ENCODE measurements at regions not wholly inside any gene's neighbourhood (a gene's known extent, or its start where the extent isn't known, plus 50 kb on each side); places are given as distances from the start of the nearest gene placed in this dataset.

- no peak for ATAC-seq
- intact Hi-C loops (cut with DNase I; ENCODE audit: low total_unique reads) (no loop called here), in situ Hi-C loops (cut with MboI; ENCODE audit: low sequenced_read_pairs in 4 of 4) (no loop called here)
- Histone ChIP-seq H3K27ac (no peak overlapping the region), H3K27me3 (no peaks in the 10 kb centered on the region), H3K36me3 (no peaks in the 10 kb centered on the region), H3K4me3 (no peak overlapping the region), H3K9me3 (no peaks in the 10 kb centered on the region), H3K4me1 (no peaks in the 10 kb centered on the region)
- no peak for DNase-seq
- TF ChIP-seq CTCF (IDR thresholded peaks at IDR 0.05 in 4 of 5, conservative IDR thresholded peaks at IDR 0.05 in 1 of 5) (no peak), POLR2A (IDR thresholded peaks at IDR 0.05) (no peak)
Observed at GRCh38 chr2:2493496-2493895, 162.4 kb upstream of the MYT1L start.

- H3K27ac ChIP-seq: no peak overlapping the region
- in situ Hi-C loops (cut with MboI; ENCODE audit: low sequenced_read_pairs in 4 of 4) (no loop called here), intact Hi-C loops (cut with DNase I; ENCODE audit: low total_unique reads) (no loop called here)
- ATAC-seq (no peak), DNase-seq (no peak)
- no peaks in the 10 kb centered on the region for H3K9me3 ChIP-seq
- H3K4me3 ChIP-seq: no peak overlapping the region
- no peak for TF ChIP-seq CTCF (IDR thresholded peaks at IDR 0.05 in 4 of 5, conservative IDR thresholded peaks at IDR 0.05 in 1 of 5)
- TF ChIP-seq POLR2A (IDR thresholded peaks at IDR 0.05): no peak
- H3K36me3 ChIP-seq: no peaks in the 10 kb centered on the region
- H3K4me1 ChIP-seq: no peaks in the 10 kb centered on the region
- H3K27me3 ChIP-seq: no peaks in the 10 kb centered on the region
Observed at GRCh38 chr2:2492800-2493199, 161.7 kb upstream of the MYT1L start.

- in situ Hi-C loops (cut with MboI; ENCODE audit: low sequenced_read_pairs in 4 of 4) (no loop called here), intact Hi-C loops (cut with DNase I; ENCODE audit: low total_unique reads) (no loop called here)
- Histone ChIP-seq H3K4me3 (no peak overlapping the region), H3K36me3 (no peaks in the 10 kb centered on the region), H3K9me3 (no peaks in the 10 kb centered on the region), H3K27me3 (no peaks in the 10 kb centered on the region), H3K27ac (no peak overlapping the region), H3K4me1 (no peaks in the 10 kb centered on the region)
- no peak for ATAC-seq
- no peak for TF ChIP-seq CTCF (IDR thresholded peaks at IDR 0.05 in 4 of 5, conservative IDR thresholded peaks at IDR 0.05 in 1 of 5)
- TF ChIP-seq POLR2A (IDR thresholded peaks at IDR 0.05): no peak
- DNase-seq: no peak
Observed at GRCh38 chr2:2491964-2492363, 160.9 kb upstream of the MYT1L start.

GRCh38 chr2:2484301-2484700, 153.2 kb upstream of the MYT1L start:
- H3K4me1 ChIP-seq: no peaks in the 10 kb centered on the region
- TF ChIP-seq CTCF (IDR thresholded peaks at IDR 0.05 in 4 of 5, conservative IDR thresholded peaks at IDR 0.05 in 1 of 5): no peak
- no peak for TF ChIP-seq POLR2A (IDR thresholded peaks at IDR 0.05)
- DNase-seq (no peak), ATAC-seq (no peak)
- H3K4me3 ChIP-seq: no peak overlapping the region
- H3K9me3 ChIP-seq: no peaks in the 10 kb centered on the region
- H3K27ac ChIP-seq: no peak overlapping the region
- H3K27me3 ChIP-seq: peaks cover 0 to 5% (median 0%) of the 10 kb centered on the region in 3 donors
- in situ Hi-C loops (cut with MboI; ENCODE audit: low sequenced_read_pairs in 4 of 4) (no loop called here), intact Hi-C loops (cut with DNase I; ENCODE audit: low total_unique reads) (no loop called here)
- H3K36me3 ChIP-seq: no peaks in the 10 kb centered on the region

GRCh38 chr2:2482851-2483250, 151.8 kb upstream of the MYT1L start:
- TF ChIP-seq CTCF (IDR thresholded peaks at IDR 0.05 in 4 of 5, conservative IDR thresholded peaks at IDR 0.05 in 1 of 5): no peak
- no peak for TF ChIP-seq POLR2A (IDR thresholded peaks at IDR 0.05)
- Histone ChIP-seq H3K4me3 (no peak overlapping the region), H3K4me1 (no peaks in the 10 kb centered on the region), H3K9me3 (no peaks in the 10 kb centered on the region), H3K27ac (no peak overlapping the region), H3K27me3 (peaks cover 0 to 5% (median 0%) of the 10 kb centered on the region in 3 donors), H3K36me3 (no peaks in the 10 kb centered on the region)
- DNase-seq: no peak
- intact Hi-C loops (cut with DNase I; ENCODE audit: low total_unique reads): no loop called here
- no peak for ATAC-seq
- in situ Hi-C loops (cut with MboI; ENCODE audit: low sequenced_read_pairs in 4 of 4): no loop called here

Data from gastrocnemius medialis (tissue), 4 donors.